ENCODE measurements at regions not wholly inside any gene's neighbourhood (a gene's known extent, or its start where the extent isn't known, plus 50 kb on each side); places are given as distances from the start of the nearest gene placed in this dataset.

GRCh38 chr19:5218255-5218855 lies 122.3 kb downstream of the PTPRS start:
- H3K36me3 ChIP-seq, result no peaks in the 10 kb centered on the region
- no peaks in the 10 kb centered on the region for H3K4me1 ChIP-seq (ENCODE audit: insufficient read depth)
- H3K27ac ChIP-seq, result no peak overlapping the region
- H3K9me3 ChIP-seq, result no peaks in the 10 kb centered on the region
- WGBS, 3 donors, result 91 to 94% (median 94%) methylated on average over 12 of the region's 12 CpGs
- no peak for DNase-seq
- intact Hi-C loops (cut with DNase I), result no loop called here
- no peaks in the 10 kb centered on the region for H3K27me3 ChIP-seq
- TF ChIP-seq POLR2A (IDR thresholded peaks at IDR 0.05) (no peak), CTCF (IDR thresholded peaks at IDR 0.05) (no peak), EP300 (IDR thresholded peaks at IDR 0.05) (no peak)
- H3K4me3 ChIP-seq, result no peak overlapping the region

- H3K4me3 ChIP-seq, result no peak overlapping the region
- 93 to 94% (median 94%) methylated on average over 4 of the region's 4 CpGs for WGBS, 3 donors
- intact Hi-C loops (cut with DNase I), result no loop called here
- no peak overlapping the region for H3K27ac ChIP-seq
- no peaks in the 10 kb centered on the region for H3K4me1 ChIP-seq (ENCODE audit: insufficient read depth)
- no peaks in the 10 kb centered on the region for H3K9me3 ChIP-seq
- H3K27me3 ChIP-seq, result no peaks in the 10 kb centered on the region
- no peak for DNase-seq
- no peaks in the 10 kb centered on the region for H3K36me3 ChIP-seq
- TF ChIP-seq CTCF (IDR thresholded peaks at IDR 0.05), result no peak
These were observed 123.4 kb downstream of the PTPRS start for GRCh38 chr19:5217171-5217570.

GRCh38 chr19:5216141-5216847 lies 124.3 kb downstream of the PTPRS start:
- Histone ChIP-seq H3K4me3 (no peak overlapping the region), H3K27me3 (no peaks in the 10 kb centered on the region), H3K9me3 (no peaks in the 10 kb centered on the region), H3K36me3 (no peaks in the 10 kb centered on the region), H3K4me1 (ENCODE audit: insufficient read depth) (no peaks in the 10 kb centered on the region), H3K27ac (no peak overlapping the region)
- DNase-seq, result no peak
- TF ChIP-seq CTCF (IDR thresholded peaks at IDR 0.05), result no peak
- no peak for TF ChIP-seq EP300 (IDR thresholded peaks at IDR 0.05)
- no peak for TF ChIP-seq POLR2A (IDR thresholded peaks at IDR 0.05)
- intact Hi-C loops (cut with DNase I), result no loop called here
- WGBS, 3 donors, result 85 to 86% (median 85%) methylated on average over 14 of the region's 14 CpGs

GRCh38 chr19:5215431-5215830 lies 125.2 kb downstream of the PTPRS start:
- TF ChIP-seq CTCF (IDR thresholded peaks at IDR 0.05), result no peak
- TF ChIP-seq EP300 (IDR thresholded peaks at IDR 0.05), result no peak
- TF ChIP-seq POLR2A (IDR thresholded peaks at IDR 0.05), result no peak
- no peak for DNase-seq
- 94 to 96% (median 94%) methylated on average over 18 of the region's 18 CpGs for WGBS, 3 donors
- Histone ChIP-seq H3K9me3 (no peaks in the 10 kb centered on the region), H3K36me3 (no peaks in the 10 kb centered on the region), H3K4me1 (ENCODE audit: insufficient read depth) (no peaks in the 10 kb centered on the region), H3K27ac (no peak overlapping the region), H3K27me3 (no peaks in the 10 kb centered on the region), H3K4me3 (no peak overlapping the region)
- intact Hi-C loops (cut with DNase I), result no loop called here

Measured in ovary (tissue), 7 donors.